ENCODE measurements at regions not wholly inside any gene's neighbourhood (a gene's known extent, or its start where the extent isn't known, plus 50 kb on each side); places are given as distances from the start of the nearest gene placed in this dataset.
"Not testable (repeated sequence)": the region's sequence is repeated elsewhere in the genome, so short reads cannot be mapped to it uniquely, and the experiment has no call there.

GRCh38 chr2:59232394-59233165 lies 991.5 kb upstream of the FANCL start:
- no peak for DNase-seq (ENCODE audit: extremely low read depth, low read depth)
- TF ChIP-seq CTCF (IDR thresholded peaks at IDR 0.05; ENCODE audit: low read depth, low read length) = no peak

- not testable (repeated sequence) for DNase-seq (ENCODE audit: extremely low read depth, low read depth)
Observed at GRCh38 chr2:59226362-59226761, 985.2 kb upstream of the FANCL start.

- no peak for DNase-seq (ENCODE audit: extremely low read depth, low read depth)
- no peak for TF ChIP-seq CTCF (IDR thresholded peaks at IDR 0.05; ENCODE audit: low read depth, low read length)
Observed at GRCh38 chr2:59223742-59224141, 982.6 kb upstream of the FANCL start.

GRCh38 chr2:59217360-59217759 lies 976.2 kb upstream of the FANCL start:
- no peak for TF ChIP-seq CTCF (IDR thresholded peaks at IDR 0.05; ENCODE audit: low read depth, low read length)
- DNase-seq (ENCODE audit: extremely low read depth, low read depth) = no peak

- DNase-seq (ENCODE audit: extremely low read depth, low read depth) = no peak
- TF ChIP-seq CTCF (IDR thresholded peaks at IDR 0.05; ENCODE audit: low read depth, low read length) = no peak
Observed at GRCh38 chr2:59206361-59206760, 965.2 kb upstream of the FANCL start.

GRCh38 chr2:59204040-59204439 lies 962.9 kb upstream of the FANCL start:
- TF ChIP-seq CTCF (IDR thresholded peaks at IDR 0.05; ENCODE audit: low read depth, low read length) = no peak
- DNase-seq (ENCODE audit: extremely low read depth, low read depth) = no peak

- DNase-seq (ENCODE audit: extremely low read depth, low read depth) = no peak
- TF ChIP-seq CTCF (IDR thresholded peaks at IDR 0.05; ENCODE audit: low read depth, low read length) = no peak
Observed at GRCh38 chr2:59196491-59196890, 955.4 kb upstream of the FANCL start.

GRCh38 chr2:59195851-59196250 lies 954.7 kb upstream of the FANCL start:
- DNase-seq (ENCODE audit: extremely low read depth, low read depth) = no peak
- TF ChIP-seq CTCF (IDR thresholded peaks at IDR 0.05; ENCODE audit: low read depth, low read length) = no peak
